ENCODE measurements at regions not wholly inside any gene's neighbourhood (a gene's known extent, or its start where the extent isn't known, plus 50 kb on each side); places are given as distances from the start of the nearest gene placed in this dataset.

DNA sequence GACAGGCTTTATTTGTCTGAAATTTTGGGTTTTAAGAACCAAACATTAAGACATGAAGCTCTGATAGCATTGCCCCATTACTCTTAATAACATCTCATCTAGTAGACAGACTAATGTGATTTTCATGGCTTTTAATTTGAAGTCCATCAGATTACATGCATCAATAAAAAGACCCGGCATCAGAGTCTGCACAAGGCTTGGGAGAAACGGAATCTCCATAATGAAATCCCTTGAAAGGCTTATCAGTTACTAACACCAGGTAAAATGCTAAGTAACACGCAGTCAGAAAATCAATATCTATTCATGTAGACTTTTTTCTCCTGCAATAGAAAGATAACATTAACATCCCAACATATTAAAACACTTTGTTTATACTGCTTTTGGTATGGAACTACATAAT lies 1485.2 kb upstream of the DDX18 start:
- TF ChIP-seq YY1 (IDR thresholded peaks at IDR 0.05; ENCODE audit: insufficient read depth, insufficient read length) (no peak), ZNF274 (IDR thresholded peaks at IDR 0.05; ENCODE audit: low read depth, low read length) (no peak)
